DMS53 (cell line): ENCODE measurements at regions not wholly inside any gene's neighbourhood (a gene's known extent, or its start where the extent isn't known, plus 50 kb on each side); places are given as distances from the start of the nearest gene placed in this dataset.
"Not testable (repeated sequence)": the region's sequence is repeated elsewhere in the genome, so short reads cannot be mapped to it uniquely, and the experiment has no call there.

Experiments used
- DNase-seq: peaks from one replicate; lab custom pipeline; 2025; lab: John Stamatoyannopoulos, UW

- no peak for DNase-seq
Measured at GRCh38 chr10:17538941-17539340, 78.2 kb downstream of the HACD1 start.

DNA sequence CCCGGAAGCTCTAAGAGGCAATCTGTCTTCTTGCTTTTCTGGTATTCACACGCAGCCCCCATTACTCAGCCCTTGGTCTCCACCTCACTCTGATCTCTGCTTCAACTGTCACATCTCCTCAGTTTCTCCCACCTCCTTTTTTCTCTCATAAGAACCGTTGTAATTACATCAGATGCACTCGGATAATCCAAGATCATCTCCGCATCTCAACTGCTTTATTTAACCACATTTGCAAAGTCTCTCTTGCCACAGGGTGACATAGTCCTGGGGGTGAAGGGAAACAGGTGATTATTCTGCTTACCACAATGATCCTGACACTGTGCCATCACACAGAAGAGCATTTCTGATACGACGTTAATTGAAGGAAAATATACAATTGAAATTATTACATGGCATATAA is 79.9 kb downstream of the HACD1 start:
- no peak for DNase-seq

DNA sequence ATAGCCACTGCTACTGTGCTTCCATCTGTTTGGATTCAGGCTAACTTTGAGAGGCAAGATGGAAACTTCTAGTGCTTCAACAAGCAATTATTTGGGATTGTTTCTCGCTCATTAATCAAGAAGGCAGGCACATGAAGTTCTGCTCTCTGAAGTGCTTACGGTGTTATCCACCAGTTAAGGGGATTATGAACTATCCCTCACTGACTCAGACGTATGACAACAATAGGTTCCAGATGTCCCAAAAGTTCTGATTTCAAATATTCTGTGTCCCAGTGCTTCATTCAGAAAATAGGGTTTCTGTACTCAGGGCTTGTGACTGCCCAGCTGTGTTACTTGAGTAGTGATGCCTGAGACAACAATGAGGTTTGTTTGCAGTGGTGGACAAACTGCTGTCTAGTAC is 81.0 kb downstream of the HACD1 start:
- no peak for DNase-seq

- DNase-seq = no peak
Measured at GRCh38 chr10:17533731-17534130, 79.3 kb upstream of the ST8SIA6 start.

- no peak for DNase-seq
Measured at GRCh38 chr10:17528306-17528862, 74.0 kb upstream of the ST8SIA6 start.

DNA sequence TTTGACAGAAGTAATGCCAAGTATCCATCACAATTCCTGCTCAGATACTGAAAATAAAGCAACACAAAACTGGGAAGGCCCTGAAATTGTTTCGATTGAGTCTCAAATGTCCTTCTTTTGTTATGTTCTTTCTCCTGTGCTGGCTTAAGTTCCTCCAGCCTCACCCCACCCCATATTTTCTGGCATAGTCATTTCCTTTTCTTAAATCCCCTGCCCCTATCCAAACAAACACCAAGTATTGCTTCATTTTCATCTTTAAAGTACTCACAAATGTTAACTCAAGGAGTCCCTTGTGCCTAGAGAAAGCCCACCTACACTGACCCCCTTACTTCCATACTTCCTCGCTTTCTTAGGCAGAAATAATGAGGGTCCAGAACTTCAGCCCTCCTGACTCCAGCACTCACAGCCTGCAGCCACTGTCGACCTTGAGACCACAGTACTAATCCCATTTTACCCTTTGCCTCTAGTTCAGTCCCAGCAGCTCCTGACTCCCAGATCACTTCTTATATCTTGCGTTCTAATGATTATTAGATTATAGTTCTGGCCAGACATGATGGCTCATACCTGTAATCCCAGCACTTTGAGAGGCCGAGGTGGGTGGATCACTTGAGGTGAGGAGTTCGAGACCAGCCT is 73.2 kb upstream of the ST8SIA6 start:
- DNase-seq = no peak

DNA sequence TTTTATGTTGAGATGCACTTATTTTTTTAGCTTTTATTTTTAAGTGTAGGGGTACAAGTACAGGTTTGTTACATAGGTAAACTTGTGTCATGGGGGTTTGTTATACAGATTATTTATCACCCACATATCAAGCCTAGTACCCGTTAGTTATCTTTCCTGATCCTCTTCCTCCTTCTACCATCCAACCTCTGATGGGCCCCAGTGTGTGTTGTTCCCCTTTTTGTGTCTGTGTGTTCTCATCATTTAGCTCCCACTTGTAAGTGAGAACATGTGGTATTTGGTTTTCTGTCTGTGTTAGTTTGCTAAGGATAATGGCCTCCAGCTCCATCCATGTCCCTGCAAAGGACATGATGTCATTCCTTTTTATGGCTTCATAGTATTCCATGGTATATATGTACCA is 72.2 kb upstream of the ST8SIA6 start:
- not testable (repeated sequence) for DNase-seq

DNA sequence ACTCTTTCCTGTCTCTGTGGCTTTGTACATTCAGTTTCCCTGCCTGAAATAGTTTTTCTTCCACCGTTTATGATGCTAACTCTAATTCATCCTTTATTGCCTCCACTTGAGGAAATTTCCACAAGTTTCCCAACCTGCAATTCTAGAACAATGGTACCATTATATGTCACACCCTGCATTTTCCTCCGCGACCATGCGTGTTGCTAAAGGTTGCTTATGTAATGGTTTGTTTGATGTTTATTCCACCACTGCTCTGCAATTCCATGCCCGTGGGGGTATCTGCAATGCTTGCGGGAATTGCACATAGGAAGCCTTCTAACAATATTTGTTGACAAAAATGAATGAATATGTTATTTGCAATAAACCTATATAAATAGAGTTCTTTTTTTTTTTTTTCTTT is 69.5 kb upstream of the ST8SIA6 start:
- DNase-seq = no peak

GRCh38 chr10:17523246-17523753 is 68.9 kb upstream of the ST8SIA6 start:
- no peak for DNase-seq

GRCh38 chr10:17522269-17522668 is 67.9 kb upstream of the ST8SIA6 start:
- not testable (repeated sequence) for DNase-seq

GRCh38 chr10:17519457-17519856 is 65.1 kb upstream of the ST8SIA6 start:
- no peak for DNase-seq

DNA sequence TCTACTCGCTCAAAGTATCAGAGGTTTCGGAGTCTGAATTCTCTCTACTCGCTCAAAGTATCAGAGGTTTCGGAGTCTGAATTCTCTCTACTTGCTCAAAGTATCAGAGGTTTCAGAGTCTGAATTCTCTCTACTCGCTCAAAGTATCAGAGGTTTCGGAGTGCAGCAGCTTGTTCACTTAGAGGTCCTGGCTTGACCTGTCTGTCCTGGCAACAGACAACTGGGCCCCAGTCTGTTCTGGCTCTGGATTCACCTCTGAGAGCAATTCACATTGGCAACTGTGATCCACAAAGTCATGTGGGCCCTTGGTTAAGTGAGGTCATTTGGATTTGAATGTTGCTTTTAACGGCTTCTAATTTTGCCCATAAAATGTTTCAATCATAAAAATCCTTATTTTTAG is 63.9 kb upstream of the ST8SIA6 start:
- DNase-seq = no peak

GRCh38 chr10:17516376-17516775 is 62.0 kb upstream of the ST8SIA6 start:
- DNase-seq = no peak

DNA sequence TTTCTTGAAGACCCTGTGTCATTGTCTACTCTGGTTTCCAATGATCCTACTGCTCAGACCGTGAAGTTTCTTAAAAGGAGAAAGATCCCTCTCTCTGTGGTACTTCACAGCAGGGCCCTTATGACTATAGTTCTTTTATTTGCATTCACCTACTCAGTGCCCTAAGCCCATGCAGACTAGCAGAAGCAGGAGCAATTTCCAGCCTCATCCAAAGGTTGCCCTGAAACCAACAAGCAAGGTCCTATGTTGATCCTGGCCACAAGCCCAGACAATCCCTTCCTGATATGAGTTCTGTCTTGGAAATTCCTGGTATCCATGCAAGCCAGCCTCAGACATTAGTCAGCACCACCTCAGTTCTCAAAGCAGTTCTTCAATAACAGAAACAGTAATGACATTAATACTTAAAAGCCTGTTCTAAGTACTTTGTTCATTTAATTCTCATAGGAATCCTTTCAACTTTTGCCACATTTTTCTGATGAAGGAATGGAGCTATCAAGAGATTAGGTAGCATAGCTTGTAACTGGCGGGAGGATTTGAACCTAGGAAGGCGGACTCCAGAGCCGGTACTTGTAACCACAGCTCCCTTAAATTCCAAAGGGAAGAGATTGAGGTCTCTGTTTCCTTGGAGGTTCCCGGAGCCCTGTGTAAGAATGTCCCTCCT is 58.1 kb upstream of the ST8SIA6 start:
- DNase-seq = peak; percentile 49

- no peak for DNase-seq
Measured at GRCh38 chr10:17510242-17510908, 56.0 kb upstream of the ST8SIA6 start.

DNA sequence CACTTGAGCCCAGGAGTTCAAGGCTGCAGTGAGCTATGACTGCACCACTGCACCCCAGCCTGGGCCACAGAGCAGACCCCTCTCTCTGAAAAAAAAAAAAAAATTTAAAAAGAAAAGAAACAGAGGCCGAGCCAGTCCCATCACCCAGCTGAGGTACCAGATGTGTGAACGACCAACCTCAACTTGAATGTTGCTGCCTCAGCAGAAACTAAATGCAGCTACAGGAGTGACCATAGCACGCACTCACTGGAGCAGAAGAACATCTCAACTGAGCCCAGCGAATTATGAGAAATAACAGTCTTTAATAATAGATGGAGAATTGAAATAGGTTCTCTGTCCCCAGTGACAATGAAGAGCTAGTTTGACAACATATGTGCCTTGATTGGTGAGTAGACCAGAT is 53.1 kb upstream of the ST8SIA6 start:
- DNase-seq = no peak

GRCh38 chr10:17506856-17507471 is 52.6 kb upstream of the ST8SIA6 start:
- DNase-seq = no peak

DNA sequence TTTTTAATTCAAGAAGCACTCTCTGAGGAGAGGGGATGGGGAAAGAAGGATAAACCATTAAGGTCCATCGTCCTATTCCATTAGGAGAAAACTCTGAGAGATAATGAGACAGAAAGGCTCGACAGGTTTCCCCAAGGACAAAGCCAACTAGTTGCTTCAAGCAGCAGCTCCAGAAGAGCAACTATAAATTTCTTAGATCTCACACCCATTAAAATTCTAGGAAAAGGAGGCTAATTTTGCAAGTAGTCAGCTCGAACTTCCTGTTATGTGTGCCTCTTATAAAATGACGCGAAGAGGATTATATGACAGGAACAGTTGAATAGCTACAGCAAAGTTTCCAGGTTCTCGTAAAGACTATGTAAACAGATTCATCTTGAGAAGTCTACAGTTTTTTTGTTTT is 52.0 kb upstream of the ST8SIA6 start:
- DNase-seq = no peak

- no peak for DNase-seq
Measured at GRCh38 chr10:17504547-17505245, 50.3 kb upstream of the ST8SIA6 start.
